Adrenal gland (tissue), 9 donors: ENCODE measurements at regions not wholly inside any gene's neighbourhood (a gene's known extent, or its start where the extent isn't known, plus 50 kb on each side); places are given as distances from the start of the nearest gene placed in this dataset.
"Not testable (repeated sequence)": the region's sequence is repeated elsewhere in the genome, so short reads cannot be mapped to it uniquely, and the experiment has no call there.

Experiments used
- DNase-seq, 7 donors: peaks; one replicate each; pipeline ENCODE4 v3.0.0-alpha.2; 2019 to 2020
- H3K27ac ChIP-seq, 5 donors: fragments of 200-600 bp; sonication (generic) in 4 of 5; 1 replicate in 3 of 5; 2 replicates in 2 of 5; pipeline versions ENCODE4 v1.5.1 to v1.8.0; 2016 to 2020; ENCODE audit warnings: mild to moderate bottlenecking in 1 of 5
- H3K27me3 ChIP-seq: fragments of 200-600 bp; 2 replicates; pipeline ENCODE4 v1.8.0; 2021
- H3K36me3 ChIP-seq, 2 donors: fragments of 200-600 bp; replicated peaks in 1 of 2; 1 replicate in 1 of 2; 2 replicates in 1 of 2; pipeline versions ENCODE4 v1.5.1 to v1.8.0; 2018 to 2022
- H3K4me1 ChIP-seq, 2 donors: fragments of 200-600 bp; replicated peaks in 1 of 2; 1 replicate in 1 of 2; 2 replicates in 1 of 2; pipeline versions ENCODE4 v1.5.1 to v1.8.0; 2018 to 2021
- H3K4me3 ChIP-seq, 4 donors: fragments of 200-600 bp; sonication (generic) in 3 of 4; one replicate each; pipeline ENCODE4 v1.5.1; 2016 to 2018
- H3K9me3 ChIP-seq, 3 donors: fragments of 200-600 bp; sonication (generic) in 1 of 3; replicated peaks in 1 of 3; 1 replicate in 2 of 3; 2 replicates in 1 of 3; pipeline versions ENCODE4 v1.5.1 to v1.8.0; 2016 to 2021
- POLR2A ChIP-seq, 2 donors: fragments of 450-650 bp; IDR thresholded peaks; one replicate each; pipeline ENCODE4 v1.6.1; 2017; ENCODE audit warnings: antibody characterized with exemption in 2 of 2, mild to moderate bottlenecking in 2 of 2, moderate library complexity in 1 of 2
- WGBS, 4 donors: extraction: QIAGEN DNeasy Blood & Tissue Kit in 2 of 4; methylation state at CpG; one replicate each; pipeline versions ENCODE4 v1.1.5 to v1.1.7; 2013 to 2017; 5-methylcytosine and 5-hydroxymethylcytosine counted together
- intact Hi-C, 2 donors: fragments of 100-400 bp; cut with DNase I; formaldehyde crosslinking; loops; one replicate each; pipeline versions ENCODE4 v1.14.1 to v1.15.0; 2022 to 2023
- TF ChIP-seq, protein P1 (sequence below), 6 experiments: fragments of 450-650 bp in 4 of 6; fragments of 200-600 bp in 2 of 6; sonication (generic) in 1 of 6; IDR thresholded peaks; 1 replicate in 5 of 6; 2 replicates in 1 of 6; pipeline versions ENCODE4 v1.5.1 to v1.8.0; 2016 to 2021; ENCODE audit warnings: antibody characterized with exemption in 6 of 6, mild to moderate bottlenecking in 2 of 6, moderate library complexity in 1 of 6
- donor health status: healthy with polysubstance abuse.
- donor health status: Bipolar disorder and iron deficiency.
- donor health status: DM: yes; HTN: yes; CAD: no.
- donor health status: DM: no; HTN: no; CAD: no.
- donor health status: DM: no; HTN: no; CAD: no.

GRCh38 chr6:56720882-56721281 lies 78.2 kb upstream of the DST start:
- no peak overlapping the region for H3K27ac ChIP-seq
- intact Hi-C loops, result no loop called here
- no peaks in the 10 kb centered on the region for H3K36me3 ChIP-seq
- H3K4me3 ChIP-seq, result no peak overlapping the region
- WGBS, 4 donors, result 90 to 100% (median 96%) methylated on average over 4 to 25 of the region's 25 CpGs
- no peaks in the 10 kb centered on the region for H3K27me3 ChIP-seq
- H3K9me3 ChIP-seq, result no peaks in the 10 kb centered on the region
- TF ChIP-seq, protein P1, sequence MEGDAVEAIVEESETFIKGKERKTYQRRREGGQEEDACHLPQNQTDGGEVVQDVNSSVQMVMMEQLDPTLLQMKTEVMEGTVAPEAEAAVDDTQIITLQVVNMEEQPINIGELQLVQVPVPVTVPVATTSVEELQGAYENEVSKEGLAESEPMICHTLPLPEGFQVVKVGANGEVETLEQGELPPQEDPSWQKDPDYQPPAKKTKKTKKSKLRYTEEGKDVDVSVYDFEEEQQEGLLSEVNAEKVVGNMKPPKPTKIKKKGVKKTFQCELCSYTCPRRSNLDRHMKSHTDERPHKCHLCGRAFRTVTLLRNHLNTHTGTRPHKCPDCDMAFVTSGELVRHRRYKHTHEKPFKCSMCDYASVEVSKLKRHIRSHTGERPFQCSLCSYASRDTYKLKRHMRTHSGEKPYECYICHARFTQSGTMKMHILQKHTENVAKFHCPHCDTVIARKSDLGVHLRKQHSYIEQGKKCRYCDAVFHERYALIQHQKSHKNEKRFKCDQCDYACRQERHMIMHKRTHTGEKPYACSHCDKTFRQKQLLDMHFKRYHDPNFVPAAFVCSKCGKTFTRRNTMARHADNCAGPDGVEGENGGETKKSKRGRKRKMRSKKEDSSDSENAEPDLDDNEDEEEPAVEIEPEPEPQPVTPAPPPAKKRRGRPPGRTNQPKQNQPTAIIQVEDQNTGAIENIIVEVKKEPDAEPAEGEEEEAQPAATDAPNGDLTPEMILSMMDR (IDR thresholded peaks at IDR 0.05), result no peak
- TF ChIP-seq POLR2A (IDR thresholded peaks at IDR 0.05), result no peak
- DNase-seq, result no peak
- peaks cover 0 to 7% of the 10 kb centered on the region in 2 donors for H3K4me1 ChIP-seq

DNA sequence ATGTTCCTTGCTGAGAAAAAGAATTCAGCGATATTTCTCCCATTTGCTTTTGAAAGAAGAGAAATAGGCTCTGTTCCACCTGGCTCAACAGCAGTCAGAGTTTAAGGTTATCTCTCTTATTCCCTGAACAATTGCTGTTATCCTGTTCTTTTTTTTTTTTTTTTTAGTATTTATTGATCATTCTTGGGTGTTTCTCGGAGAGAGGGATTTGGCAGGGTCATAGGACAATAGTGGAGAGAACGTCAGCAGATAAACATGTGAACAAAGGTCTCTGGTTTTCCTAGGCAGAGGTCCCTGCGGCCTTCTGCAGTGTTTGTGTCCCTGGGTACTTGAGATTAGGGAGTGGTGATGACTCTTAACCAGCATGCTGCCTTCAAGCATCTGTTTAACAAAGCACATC lies 77.5 kb upstream of the DST start:
- H3K27me3 ChIP-seq, H3K4me3 ChIP-seq, intact Hi-C loops, H3K9me3 ChIP-seq, H3K36me3 ChIP-seq, H3K27ac ChIP-seq, DNase-seq: not testable (repeated sequence)
- 73 to 85% (median 79%) methylated on average over 4 of the region's 4 CpGs for WGBS, 4 donors
- peaks cover under 1 to 13% of the 10 kb centered on the region in 2 donors for H3K4me1 ChIP-seq

DNA sequence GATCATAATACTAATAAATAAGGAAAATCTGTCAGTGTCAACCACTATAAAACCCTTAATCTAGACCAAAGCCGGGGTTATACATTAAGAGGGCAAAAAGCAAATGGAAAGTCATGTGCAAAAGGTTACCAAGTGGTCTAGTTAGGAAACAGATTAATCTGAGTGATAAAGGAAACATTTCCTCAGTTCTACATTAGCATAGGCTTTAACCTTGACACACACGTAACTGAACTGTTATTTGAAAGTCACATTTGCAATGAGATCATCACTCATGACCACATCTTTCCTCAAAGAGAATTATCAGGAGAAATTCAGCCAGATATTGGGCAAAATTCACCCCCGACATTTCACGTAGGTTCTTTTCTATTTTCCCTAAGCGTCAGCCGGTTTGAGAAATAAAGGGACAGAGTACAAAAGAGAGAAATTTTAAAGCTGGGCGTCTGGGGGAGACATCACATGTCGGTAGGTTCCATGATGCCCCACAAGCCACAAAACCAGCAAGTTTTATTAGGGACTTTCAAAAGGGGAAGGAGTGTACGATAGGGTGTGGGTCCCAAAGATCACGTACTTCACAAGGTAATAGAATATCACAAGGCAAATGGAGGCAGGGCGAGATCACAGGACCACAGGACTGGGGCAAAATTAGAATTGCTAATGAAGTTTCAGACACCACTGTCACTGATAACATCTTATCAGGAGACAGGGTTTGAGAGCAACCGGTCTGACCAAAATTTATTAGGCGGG lies 76.8 kb upstream of the DST start:
- H3K36me3 ChIP-seq, H3K27me3 ChIP-seq, H3K9me3 ChIP-seq, intact Hi-C loops, DNase-seq, H3K4me3 ChIP-seq: not testable (repeated sequence)
- Histone ChIP-seq H3K27ac (peak overlapping the region in 1 of 5 donors; percentile 37), H3K4me1 (peaks cover 7 to 21% of the 10 kb centered on the region in 2 donors)
- WGBS, 4 donors, result 68 to 83% (median 78%) methylated on average over 13 of the region's 13 CpGs

DNA sequence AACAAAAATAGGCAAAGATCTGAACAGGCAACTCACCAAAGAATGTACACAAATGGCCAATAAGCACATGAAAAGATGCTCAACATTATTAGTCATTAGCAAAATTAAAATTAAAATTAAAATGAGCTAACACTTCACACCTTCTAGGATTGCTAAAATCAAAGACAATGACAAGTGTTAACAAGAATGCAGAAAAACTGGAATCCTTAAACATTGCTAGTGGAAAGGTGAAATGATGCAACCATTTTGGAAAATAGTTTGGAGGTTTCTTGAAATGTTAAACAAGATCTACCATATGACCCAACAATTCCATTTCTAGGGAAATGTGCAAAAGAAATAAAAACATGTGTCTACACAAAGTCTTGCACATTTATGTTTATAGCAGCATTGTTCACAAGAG lies 75.5 kb upstream of the DST start:
- Histone ChIP-seq H3K27me3 (no peaks in the 10 kb centered on the region), H3K36me3 (no peaks in the 10 kb centered on the region), H3K4me3 (no peak overlapping the region), H3K27ac (no peak overlapping the region), H3K4me1 (peaks cover 16 to 29% of the 10 kb centered on the region in 2 donors), H3K9me3 (no peaks in the 10 kb centered on the region)
- intact Hi-C loops, result no loop called here
- TF ChIP-seq POLR2A (IDR thresholded peaks at IDR 0.05), result no peak
- TF ChIP-seq, protein P1 (IDR thresholded peaks at IDR 0.05), result no peak
- no peak for DNase-seq

GRCh38 chr6:56716229-56716628 lies 73.5 kb upstream of the DST start:
- 57 to 72% (median 64%) methylated on average over 3 of the region's 3 CpGs for WGBS, 4 donors

More at GRCh38 chr6:56716229-56716628, 73.5 kb upstream of the DST start:
- Histone ChIP-seq H3K4me1 (peaks cover 22 to 40% of the 10 kb centered on the region in 2 donors), H3K36me3 (no peaks in the 10 kb centered on the region), H3K9me3 (no peaks in the 10 kb centered on the region), H3K4me3 (no peak overlapping the region), H3K27me3 (no peaks in the 10 kb centered on the region), H3K27ac (peak overlapping the region in 1 of 5 donors; percentile 35)
- no peak for DNase-seq
- intact Hi-C loops, result no loop called here
- TF ChIP-seq, protein P1 (IDR thresholded peaks at IDR 0.05), result no peak
- TF ChIP-seq POLR2A (IDR thresholded peaks at IDR 0.05), result no peak
